Spleen (tissue), 11 donors: ENCODE measurements at regions not wholly inside any gene's neighbourhood (a gene's known extent, or its start where the extent isn't known, plus 50 kb on each side); places are given as distances from the start of the nearest gene placed in this dataset.

Experiments
- DNase-seq: peaks from one replicate; pipeline ENCODE4 v3.0.0-alpha.2; 2020
- H3K27ac ChIP-seq, 8 donors: fragments of 200-600 bp; sonication (generic) in 7 of 8; 1 replicate in 4 of 8; 2 replicates in 4 of 8; pipeline versions ENCODE4 v1.5.0 to v1.8.0; 2016 to 2021; ENCODE audit warnings: inconsistent platforms in 4 of 8, mild to moderate bottlenecking in 4 of 8, moderate library complexity in 1 of 8
- H3K27me3 ChIP-seq, 7 donors: fragments of 200-600 bp; sonication (generic) in 6 of 7; replicated peaks in 1 of 7; 1 replicate in 4 of 7; 2 replicates in 3 of 7; pipeline versions ENCODE4 v1.5.0 to v1.8.0; 2016 to 2021; ENCODE audit warnings: inconsistent platforms in 3 of 7, mild to moderate bottlenecking in 1 of 7
- H3K36me3 ChIP-seq, 6 donors: fragments of 200-600 bp; sonication (generic) in 5 of 6; 1 replicate in 4 of 6; 2 replicates in 2 of 6; pipeline versions ENCODE4 v1.5.0 to v1.8.0; 2016 to 2021; ENCODE audit warnings: inconsistent platforms in 2 of 6
- H3K4me1 ChIP-seq, 6 donors: fragments of 200-600 bp; sonication (generic) in 5 of 6; 1 replicate in 3 of 6; 2 replicates in 3 of 6; pipeline versions ENCODE4 v1.5.0 to v1.8.0; 2016 to 2021; ENCODE audit warnings: inconsistent platforms in 3 of 6
- H3K4me3 ChIP-seq, 8 donors: fragments of 200-600 bp; sonication (generic) in 7 of 8; 1 replicate in 4 of 8; 2 replicates in 4 of 8; pipeline versions ENCODE4 v1.5.0 to v1.8.0; 2016 to 2021; ENCODE audit warnings: inconsistent platforms in 4 of 8, mild to moderate bottlenecking in 4 of 8, moderate library complexity in 2 of 8
- H3K9me3 ChIP-seq, 8 donors: fragments of 200-600 bp; sonication (generic) in 7 of 8; 1 replicate in 4 of 8; 2 replicates in 4 of 8; pipeline versions ENCODE4 v1.5.0 to v1.8.0; 2016 to 2021; ENCODE audit warnings: inconsistent platforms in 4 of 8
- CTCF ChIP-seq, 11 experiments: fragments of 200-600 bp in 7 of 11; fragments of 450-650 bp in 4 of 11; sonication (generic) in 4 of 11; IDR thresholded peaks in 8 of 11; conservative IDR thresholded peaks in 3 of 11; 1 replicate in 7 of 11; 2 replicates in 4 of 11; pipeline versions ENCODE4 v1.4.0 to v1.8.0; 2016 to 2021; ENCODE audit warnings: antibody characterized with exemption in 11 of 11, inconsistent platforms in 4 of 11, mild to moderate bottlenecking in 1 of 11
- POLR2A ChIP-seq, 3 donors: fragments of 450-650 bp; IDR thresholded peaks; one replicate each; pipeline ENCODE4 v1.5.1; 2017; ENCODE audit warnings: antibody characterized with exemption in 3 of 3, mild to moderate bottlenecking in 1 of 3
- POLR2AphosphoS5 ChIP-seq, 3 donors: sonication (generic); formaldehyde crosslinking; IDR thresholded peaks; one replicate each; pipeline ENCODE4 v1.5.1; 2017; ENCODE audit warnings: antibody characterized with exemption in 3 of 3
- WGBS, 5 donors: extraction: QIAGEN DNeasy Blood & Tissue Kit in 3 of 5; methylation state at CpG; one replicate each; pipeline versions ENCODE4 v1.1.5 to v1.1.7; 2013 to 2018; 5-methylcytosine and 5-hydroxymethylcytosine counted together
- intact Hi-C: fragments of 100-400 bp; cut with DNase I; formaldehyde crosslinking; loops from one replicate; pipeline ENCODE4 v1.15.0; 2023; ENCODE audit warnings: low total_unique reads
- donor health status: healthy with polysubstance abuse.
- donor health status: DM: no; HTN: no; CAD: no; lungs with moderate emphysema.
- donor health status: DM: no; HTN: no; CAD: no.
- donor health status: Bipolar disorder and iron deficiency.
- donor health status: healthy.
- donor health status: DM: no; HTN: no; CAD: no.
- donor health status: DM: yes; HTN: yes; CAD: no.

GRCh38 chr10:42956045-42956444 is 120.8 kb upstream of the RET start:
- TF ChIP-seq POLR2A (IDR thresholded peaks at IDR 0.05) (no peak), CTCF (IDR thresholded peaks at IDR 0.05 in 8 of 11, conservative IDR thresholded peaks at IDR 0.05 in 3 of 11) (no peak), POLR2AphosphoS5 (IDR thresholded peaks at IDR 0.05) (no peak)
- no peak overlapping the region for H3K27ac ChIP-seq
- intact Hi-C loops, result no loop called here
- peaks cover 0 to 15% (median 0%) of the 10 kb centered on the region in 6 donors for H3K4me1 ChIP-seq
- no peak overlapping the region for H3K4me3 ChIP-seq
- peaks cover 0 to 19% (median 9%) of the 10 kb centered on the region in 8 donors for H3K9me3 ChIP-seq
- DNase-seq, result peak; percentile 11
- 65 to 81% (median 75%) methylated on average over 3 of the region's 3 CpGs for WGBS, 5 donors
- peaks cover 0 to 14% (median 0%) of the 10 kb centered on the region in 7 donors for H3K27me3 ChIP-seq
- H3K36me3 ChIP-seq, result no peaks in the 10 kb centered on the region

- intact Hi-C loops, result no loop called here
- no peak for DNase-seq
- Histone ChIP-seq H3K4me3 (no peak overlapping the region), H3K27me3 (no peaks in the 10 kb centered on the region), H3K4me1 (peaks cover 0 to 17% (median 5%) of the 10 kb centered on the region in 6 donors), H3K27ac (no peak overlapping the region), H3K9me3 (peaks cover 0 to 19% (median 9%) of the 10 kb centered on the region in 8 donors), H3K36me3 (no peaks in the 10 kb centered on the region)
- WGBS, 5 donors, result 90 to 96% (median 93%) methylated on average over 2 of the region's 2 CpGs
- TF ChIP-seq POLR2A (IDR thresholded peaks at IDR 0.05), result no peak
Observed at GRCh38 chr10:42958142-42958868, 118.6 kb upstream of the RET start.

- WGBS, 5 donors, result 78 to 94% (median 86%) methylated on average over 3 of the region's 3 CpGs
- TF ChIP-seq POLR2AphosphoS5 (IDR thresholded peaks at IDR 0.05), result no peak
- TF ChIP-seq POLR2A (IDR thresholded peaks at IDR 0.05), result no peak
- no peak for TF ChIP-seq CTCF (IDR thresholded peaks at IDR 0.05 in 8 of 11, conservative IDR thresholded peaks at IDR 0.05 in 3 of 11)
- DNase-seq, result peak; percentile 35
- peaks cover 0 to 17% (median 5%) of the 10 kb centered on the region in 6 donors for H3K4me1 ChIP-seq
- no peak overlapping the region for H3K27ac ChIP-seq
- H3K9me3 ChIP-seq, result peaks cover 0 to 19% (median 9%) of the 10 kb centered on the region in 8 donors
- intact Hi-C loops, result no loop called here
- H3K4me3 ChIP-seq, result no peak overlapping the region
- no peaks in the 10 kb centered on the region for H3K36me3 ChIP-seq
- no peaks in the 10 kb centered on the region for H3K27me3 ChIP-seq
Observed at GRCh38 chr10:42959833-42960232, 117.0 kb upstream of the RET start.

GRCh38 chr10:42960491-42960990 is 116.3 kb upstream of the RET start:
- WGBS, 5 donors, result 79 to 87% (median 82%) methylated on average over 5 to 7 of the region's 7 CpGs
- peak; percentile 60 for DNase-seq
- TF ChIP-seq POLR2A (IDR thresholded peaks at IDR 0.05), result no peak
- TF ChIP-seq POLR2AphosphoS5 (IDR thresholded peaks at IDR 0.05), result no peak
- no peaks in the 10 kb centered on the region for H3K36me3 ChIP-seq
- no peak overlapping the region for H3K27ac ChIP-seq
- intact Hi-C loops, result no loop called here
- H3K4me1 ChIP-seq, result peaks cover 0 to 17% (median 5%) of the 10 kb centered on the region in 6 donors
- H3K4me3 ChIP-seq, result no peak overlapping the region
- no peaks in the 10 kb centered on the region for H3K27me3 ChIP-seq
- H3K9me3 ChIP-seq, result peaks cover 0 to 19% (median 9%) of the 10 kb centered on the region in 8 donors
